HG02759 (cell line): ENCODE measurements at regions not wholly inside any gene's neighbourhood (a gene's known extent, or its start where the extent isn't known, plus 50 kb on each side); places are given as distances from the start of the nearest gene placed in this dataset.
A peak's percentile ranks its signal among the peaks of the same experiment; 100 is the strongest.
"Not testable (repeated sequence)": the region's sequence is repeated elsewhere in the genome, so short reads cannot be mapped to it uniquely, and the experiment has no call there.

Experiments
- ATAC-seq: cut with Tn5 transposase; IDR thresholded peaks from one replicate; pipeline ENCODE4 v1.9.1; 2021; ENCODE audit warnings: mild to moderate bottlenecking, moderate library complexity; ENCODE audit not compliant: unreplicated experiment

GRCh38 chr20:22690616-22691179, 106.3 kb upstream of the FOXA2 start:
- ATAC-seq = no peak

- peak; percentile 75 for ATAC-seq
These were observed 107.2 kb upstream of the FOXA2 start for GRCh38 chr20:22691369-22692118.

- ATAC-seq = no peak
These were observed 107.7 kb upstream of the FOXA2 start for GRCh38 chr20:22692119-22692475.

- not testable (repeated sequence) for ATAC-seq
These were observed 108.2 kb upstream of the FOXA2 start for GRCh38 chr20:22692620-22693019.

GRCh38 chr20:22696759-22697158, 112.4 kb upstream of the FOXA2 start:
- no peak for ATAC-seq

GRCh38 chr20:22698259-22698842, 114.0 kb upstream of the FOXA2 start:
- ATAC-seq = no peak

- ATAC-seq = no peak
These were observed 115.0 kb upstream of the FOXA2 start for GRCh38 chr20:22699396-22699795.

GRCh38 chr20:22700367-22700766, 116.0 kb upstream of the FOXA2 start:
- ATAC-seq = no peak

- no peak for ATAC-seq
These were observed 117.4 kb upstream of the FOXA2 start for GRCh38 chr20:22701679-22702308.

GRCh38 chr20:22703843-22704242, 119.5 kb upstream of the FOXA2 start:
- ATAC-seq = no peak

- no peak for ATAC-seq
These were observed 127.8 kb upstream of the FOXA2 start for GRCh38 chr20:22711971-22712755.

GRCh38 chr20:22716821-22717351, 132.5 kb upstream of the FOXA2 start:
- no peak for ATAC-seq

- ATAC-seq = no peak
These were observed 133.1 kb upstream of the FOXA2 start for GRCh38 chr20:22717466-22717865.

- no peak for ATAC-seq
These were observed 134.8 kb upstream of the FOXA2 start for GRCh38 chr20:22719167-22719591.

- no peak for ATAC-seq
These were observed 135.8 kb upstream of the FOXA2 start for GRCh38 chr20:22720206-22720605.

- no peak for ATAC-seq
These were observed 138.4 kb upstream of the FOXA2 start for GRCh38 chr20:22722811-22723210.

- ATAC-seq = no peak
These were observed 139.3 kb upstream of the FOXA2 start for GRCh38 chr20:22723659-22724058.

GRCh38 chr20:22728146-22728745, 143.9 kb upstream of the FOXA2 start:
- no peak for ATAC-seq

GRCh38 chr20:22729180-22729579, 144.8 kb upstream of the FOXA2 start:
- ATAC-seq = no peak

- no peak for ATAC-seq
These were observed 145.4 kb upstream of the FOXA2 start for GRCh38 chr20:22729616-22730236.
